ENCODE measurements at regions not wholly inside any gene's neighbourhood (a gene's known extent, or its start where the extent isn't known, plus 50 kb on each side); places are given as distances from the start of the nearest gene placed in this dataset.
"Not testable (repeated sequence)": the region's sequence is repeated elsewhere in the genome, so short reads cannot be mapped to it uniquely, and the experiment has no call there.

DNA sequence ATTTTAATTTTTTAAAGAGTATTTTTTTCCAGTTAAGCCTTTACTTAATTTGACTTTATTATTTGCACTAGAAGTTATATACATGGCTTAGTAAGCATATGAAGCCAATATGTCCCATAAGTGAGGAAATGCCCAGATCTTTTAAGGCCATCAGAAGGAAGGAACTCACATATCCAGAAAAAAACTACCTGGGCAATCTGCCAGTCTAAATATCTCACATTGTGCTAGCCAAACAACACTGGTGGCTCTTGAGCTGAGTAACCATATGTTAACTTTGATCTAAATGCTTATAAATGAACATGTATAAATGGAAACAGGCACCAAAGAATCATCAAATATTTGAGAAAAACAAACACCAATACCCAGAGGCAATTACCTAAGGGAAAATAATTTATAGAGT is 138.6 kb upstream of the APOOL start:
- TF ChIP-seq CTCF (conservative IDR thresholded peaks at IDR 0.05; ENCODE audit: low read depth, low read length): no peak
- no peak for DNase-seq (ENCODE audit: low spot score)
- Histone ChIP-seq H3K4me3 (ENCODE audit: low read depth, low read length, poor library complexity, severe bottlenecking) (no peak overlapping the region), H3K4me1 (ENCODE audit: insufficient read depth, low read length, poor library complexity, severe bottlenecking) (no peaks in the 10 kb centered on the region), H3K27ac (ENCODE audit: low read depth, low read length, poor library complexity, severe bottlenecking) (no peak overlapping the region), H3K27me3 (replicated peaks; ENCODE audit: insufficient read depth, low read depth, low read length, poor library complexity) (no peaks in the 10 kb centered on the region), H3K9me3 (ENCODE audit: low read depth, low read length, poor library complexity, severe bottlenecking) (peaks cover 9% of the 10 kb centered on the region), H3K36me3 (ENCODE audit: insufficient read depth, low read length, poor library complexity, severe bottlenecking) (no peaks in the 10 kb centered on the region)
- intact Hi-C loops (cut with micrococcal nuclease; ENCODE audit: unreplicated experiment): no loop called here
- BruUV-seq (replicated peaks): no TSS peak
- CTCF ChIA-PET: no interaction called here
- POLR2A ChIA-PET (ENCODE audit: low non-redundant PET): no interaction called here

DNA sequence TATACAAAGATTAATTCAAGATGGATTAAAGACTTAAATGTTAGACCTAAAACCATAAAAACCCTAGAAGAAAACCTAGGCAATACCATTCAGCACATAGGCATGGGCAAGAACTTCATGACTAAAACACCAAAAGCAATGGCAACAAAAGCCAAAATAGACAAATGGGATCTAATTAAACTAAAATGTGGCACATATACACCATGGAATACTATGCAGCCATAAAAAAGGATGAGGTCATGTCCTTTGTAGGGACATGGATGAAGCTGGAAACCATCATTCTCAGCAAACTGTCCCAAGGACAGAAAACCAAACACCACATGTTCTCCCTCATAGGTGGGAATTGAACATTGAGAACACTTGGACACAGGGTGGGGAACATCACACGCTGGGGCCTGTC is 133.4 kb upstream of the APOOL start:
- intact Hi-C loops (cut with micrococcal nuclease; ENCODE audit: unreplicated experiment); H3K36me3 ChIP-seq (ENCODE audit: insufficient read depth, low read length, poor library complexity, severe bottlenecking); BruUV-seq (replicated peaks); POLR2A ChIA-PET (ENCODE audit: low non-redundant PET); CTCF ChIA-PET; H3K9me3 ChIP-seq (ENCODE audit: low read depth, low read length, poor library complexity, severe bottlenecking); H3K4me3 ChIP-seq (ENCODE audit: low read depth, low read length, poor library complexity, severe bottlenecking); DNase-seq (ENCODE audit: low spot score); H3K27me3 ChIP-seq (replicated peaks; ENCODE audit: insufficient read depth, low read depth, low read length, poor library complexity); H3K4me1 ChIP-seq (ENCODE audit: insufficient read depth, low read length, poor library complexity, severe bottlenecking); H3K27ac ChIP-seq (ENCODE audit: low read depth, low read length, poor library complexity, severe bottlenecking): not testable (repeated sequence)

GRCh38 chrX:84872160-84872771 is 131.4 kb upstream of the APOOL start:
- CTCF ChIA-PET; DNase-seq (ENCODE audit: low spot score); intact Hi-C loops (cut with micrococcal nuclease; ENCODE audit: unreplicated experiment); H3K27ac ChIP-seq (ENCODE audit: low read depth, low read length, poor library complexity, severe bottlenecking); H3K27me3 ChIP-seq (replicated peaks; ENCODE audit: insufficient read depth, low read depth, low read length, poor library complexity); BruUV-seq (replicated peaks); H3K4me1 ChIP-seq (ENCODE audit: insufficient read depth, low read length, poor library complexity, severe bottlenecking); H3K9me3 ChIP-seq (ENCODE audit: low read depth, low read length, poor library complexity, severe bottlenecking); POLR2A ChIA-PET (ENCODE audit: low non-redundant PET); H3K36me3 ChIP-seq (ENCODE audit: insufficient read depth, low read length, poor library complexity, severe bottlenecking); H3K4me3 ChIP-seq (ENCODE audit: low read depth, low read length, poor library complexity, severe bottlenecking): not testable (repeated sequence)

GRCh38 chrX:84873176-84873575 is 130.5 kb upstream of the APOOL start:
- no peak for DNase-seq (ENCODE audit: low spot score)
- H3K36me3 ChIP-seq (ENCODE audit: insufficient read depth, low read length, poor library complexity, severe bottlenecking): no peaks in the 10 kb centered on the region
- CTCF ChIA-PET: no interaction called here
- POLR2A ChIA-PET (ENCODE audit: low non-redundant PET): no interaction called here
- H3K27ac ChIP-seq (ENCODE audit: low read depth, low read length, poor library complexity, severe bottlenecking): no peak overlapping the region
- H3K4me1 ChIP-seq (ENCODE audit: insufficient read depth, low read length, poor library complexity, severe bottlenecking): no peaks in the 10 kb centered on the region
- no peak overlapping the region for H3K4me3 ChIP-seq (ENCODE audit: low read depth, low read length, poor library complexity, severe bottlenecking)
- BruUV-seq (replicated peaks): no TSS peak
- H3K27me3 ChIP-seq (replicated peaks; ENCODE audit: insufficient read depth, low read depth, low read length, poor library complexity): no peaks in the 10 kb centered on the region
- TF ChIP-seq EZH2 (IDR thresholded peaks at IDR 0.05; ENCODE audit: borderline replicate concordance, low read depth, low read length, poor library complexity, severe bottlenecking) (no peak), CTCF (conservative IDR thresholded peaks at IDR 0.05; ENCODE audit: low read depth, low read length) (no peak)
- peaks cover 8% of the 10 kb centered on the region for H3K9me3 ChIP-seq (ENCODE audit: low read depth, low read length, poor library complexity, severe bottlenecking)
- intact Hi-C loops (cut with micrococcal nuclease; ENCODE audit: unreplicated experiment): no loop called here
